ENCODE measurements at regions not wholly inside any gene's neighbourhood (a gene's known extent, or its start where the extent isn't known, plus 50 kb on each side); places are given as distances from the start of the nearest gene placed in this dataset.

DNA sequence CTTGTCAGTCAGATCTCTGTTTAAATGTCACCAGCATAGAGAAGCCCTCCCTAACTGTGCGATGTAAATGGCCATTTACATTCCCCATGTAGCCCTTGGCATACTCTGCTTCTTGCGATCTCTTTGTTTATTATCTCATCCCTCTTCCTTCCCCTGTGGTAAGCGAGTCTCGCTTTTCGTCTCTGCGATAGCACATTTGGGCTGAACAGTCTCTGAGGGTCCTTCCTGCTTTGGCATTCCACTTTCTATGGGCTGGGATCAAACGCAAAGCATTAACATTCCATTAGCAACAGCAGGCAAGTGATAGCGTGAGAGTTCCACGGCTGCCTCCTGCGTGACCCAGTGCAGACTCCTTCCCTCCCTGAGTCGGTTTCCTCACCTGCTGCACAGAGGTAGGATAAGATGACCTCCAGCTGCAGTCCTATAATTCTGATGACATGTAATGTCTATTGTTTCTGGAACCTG, 61.4 kb upstream of the TUNAR start:
- no peak for TF ChIP-seq POLR2A (IDR thresholded peaks at IDR 0.05; ENCODE audit: extremely low read depth, insufficient read length)
- TF ChIP-seq, protein P1, sequence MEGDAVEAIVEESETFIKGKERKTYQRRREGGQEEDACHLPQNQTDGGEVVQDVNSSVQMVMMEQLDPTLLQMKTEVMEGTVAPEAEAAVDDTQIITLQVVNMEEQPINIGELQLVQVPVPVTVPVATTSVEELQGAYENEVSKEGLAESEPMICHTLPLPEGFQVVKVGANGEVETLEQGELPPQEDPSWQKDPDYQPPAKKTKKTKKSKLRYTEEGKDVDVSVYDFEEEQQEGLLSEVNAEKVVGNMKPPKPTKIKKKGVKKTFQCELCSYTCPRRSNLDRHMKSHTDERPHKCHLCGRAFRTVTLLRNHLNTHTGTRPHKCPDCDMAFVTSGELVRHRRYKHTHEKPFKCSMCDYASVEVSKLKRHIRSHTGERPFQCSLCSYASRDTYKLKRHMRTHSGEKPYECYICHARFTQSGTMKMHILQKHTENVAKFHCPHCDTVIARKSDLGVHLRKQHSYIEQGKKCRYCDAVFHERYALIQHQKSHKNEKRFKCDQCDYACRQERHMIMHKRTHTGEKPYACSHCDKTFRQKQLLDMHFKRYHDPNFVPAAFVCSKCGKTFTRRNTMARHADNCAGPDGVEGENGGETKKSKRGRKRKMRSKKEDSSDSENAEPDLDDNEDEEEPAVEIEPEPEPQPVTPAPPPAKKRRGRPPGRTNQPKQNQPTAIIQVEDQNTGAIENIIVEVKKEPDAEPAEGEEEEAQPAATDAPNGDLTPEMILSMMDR (IDR thresholded peaks at IDR 0.05; ENCODE audit: low read depth, low read length) = no peak
- no peak for TF ChIP-seq MYC (IDR thresholded peaks at IDR 0.05; ENCODE audit: low read depth, low read length)

Measured in NB4 (cell line).